ENCODE measurements at regions not wholly inside any gene's neighbourhood (a gene's known extent, or its start where the extent isn't known, plus 50 kb on each side); places are given as distances from the start of the nearest gene placed in this dataset.

DNA sequence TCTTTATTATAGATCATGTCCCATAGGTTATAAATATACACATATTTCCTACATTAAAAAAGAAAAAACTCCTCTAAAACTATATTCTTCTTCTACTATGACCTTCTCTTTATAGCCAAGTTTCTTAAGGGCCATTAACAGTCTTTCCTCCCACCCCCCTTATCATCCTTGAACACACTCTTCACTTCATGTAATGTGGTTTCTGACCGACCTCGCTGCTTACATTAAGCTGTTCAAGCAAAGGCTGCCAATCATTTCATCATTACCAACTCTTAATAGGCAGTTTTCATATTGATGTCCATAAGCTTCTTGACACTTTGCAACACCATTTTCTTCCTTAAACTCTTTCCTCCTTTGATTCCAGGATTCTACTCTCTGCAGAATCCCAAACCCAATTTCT, 283.0 kb upstream of the PCSK5 start:
- H3K27ac ChIP-seq (ENCODE audit: low read depth, low read length): no peak overlapping the region
- no peaks in the 10 kb centered on the region for H3K9me3 ChIP-seq (ENCODE audit: control insufficient read depth, insufficient read depth, low read depth, low read length)
- no peaks in the 10 kb centered on the region for H3K27me3 ChIP-seq (ENCODE audit: control insufficient read depth, insufficient read depth, low read length)
- no peak overlapping the region for H3K9ac ChIP-seq (ENCODE audit: low read length)
- H3K4me1 ChIP-seq (ENCODE audit: control insufficient read depth, insufficient read depth, low read length): no peaks in the 10 kb centered on the region
- H3K4me3 ChIP-seq (ENCODE audit: low read depth, low read length): no peak overlapping the region
- no peaks in the 10 kb centered on the region for H3K36me3 ChIP-seq (ENCODE audit: control insufficient read depth, insufficient read depth, low read length)

DNA sequence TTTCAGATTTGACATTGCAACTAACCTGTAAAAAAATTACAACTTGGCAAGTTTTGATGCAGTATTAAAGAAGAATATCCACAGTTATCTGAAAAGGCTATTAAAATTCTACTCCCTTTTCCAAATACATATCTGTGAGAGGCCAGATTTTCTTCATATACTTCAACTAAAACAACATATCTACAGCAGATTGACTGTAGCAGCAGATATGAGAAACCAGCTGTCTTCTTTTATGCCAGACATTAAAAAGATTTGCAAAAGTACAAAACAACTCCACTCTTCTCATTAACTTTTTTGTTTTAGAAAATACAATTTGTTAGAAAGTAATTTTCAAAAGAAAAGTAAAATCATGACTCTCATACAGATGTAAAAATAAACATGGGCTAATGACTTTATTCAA, 281.1 kb upstream of the PCSK5 start:
- Histone ChIP-seq H3K9ac (ENCODE audit: low read length) (no peak overlapping the region), H3K36me3 (ENCODE audit: control insufficient read depth, insufficient read depth, low read length) (no peaks in the 10 kb centered on the region), H3K4me3 (ENCODE audit: low read depth, low read length) (no peak overlapping the region), H3K27ac (ENCODE audit: low read depth, low read length) (no peak overlapping the region), H3K27me3 (ENCODE audit: control insufficient read depth, insufficient read depth, low read length) (no peaks in the 10 kb centered on the region), H3K4me1 (ENCODE audit: control insufficient read depth, insufficient read depth, low read length) (no peaks in the 10 kb centered on the region), H3K9me3 (ENCODE audit: control insufficient read depth, insufficient read depth, low read depth, low read length) (no peaks in the 10 kb centered on the region)

DNA sequence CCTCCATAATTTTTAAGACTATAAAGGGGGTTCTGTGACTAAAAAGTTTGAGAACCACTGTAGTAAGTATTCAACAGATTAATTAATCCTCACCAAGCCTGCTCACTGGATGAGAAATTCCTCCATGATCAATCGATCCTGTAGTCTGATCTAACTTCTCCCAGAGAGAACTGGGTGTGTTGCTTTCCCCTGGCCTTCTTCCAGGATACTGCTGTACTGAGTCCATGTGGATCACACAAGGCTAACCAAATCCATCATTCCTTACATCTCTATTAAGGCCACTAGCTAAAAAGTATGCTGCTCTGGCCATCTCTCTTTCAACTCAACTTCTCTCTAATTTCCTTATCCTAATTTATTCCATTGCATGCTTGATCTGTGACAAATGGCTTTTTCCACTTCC, 280.2 kb upstream of the PCSK5 start:
- no peaks in the 10 kb centered on the region for H3K9me3 ChIP-seq (ENCODE audit: control insufficient read depth, insufficient read depth, low read depth, low read length)
- H3K36me3 ChIP-seq (ENCODE audit: control insufficient read depth, insufficient read depth, low read length): no peaks in the 10 kb centered on the region
- no peak overlapping the region for H3K4me3 ChIP-seq (ENCODE audit: low read depth, low read length)
- H3K27ac ChIP-seq (ENCODE audit: low read depth, low read length): no peak overlapping the region
- no peaks in the 10 kb centered on the region for H3K27me3 ChIP-seq (ENCODE audit: control insufficient read depth, insufficient read depth, low read length)
- no peak overlapping the region for H3K9ac ChIP-seq (ENCODE audit: low read length)
- H3K4me1 ChIP-seq (ENCODE audit: control insufficient read depth, insufficient read depth, low read length): no peaks in the 10 kb centered on the region

DNA sequence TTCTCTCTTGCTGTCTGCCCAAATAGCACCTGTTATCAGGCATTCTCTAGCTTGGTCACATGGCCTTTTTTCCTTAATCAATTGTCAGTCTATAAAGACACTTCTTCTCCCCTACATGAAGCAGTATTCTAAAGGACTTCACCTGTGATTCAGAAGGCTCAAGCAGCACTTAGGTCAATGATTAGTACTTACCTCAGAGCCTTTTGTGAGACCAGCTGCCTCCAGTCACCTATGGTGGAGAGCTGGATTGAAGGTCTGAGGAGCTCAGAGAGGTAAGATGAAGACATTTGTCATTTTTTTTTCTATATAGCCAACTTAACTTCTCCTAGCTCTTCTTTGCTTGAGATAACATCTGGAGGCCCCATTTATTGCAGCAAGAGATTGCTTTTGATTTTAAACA, 278.3 kb upstream of the PCSK5 start:
- Histone ChIP-seq H3K36me3 (ENCODE audit: control insufficient read depth, insufficient read depth, low read length) (no peaks in the 10 kb centered on the region), H3K4me1 (ENCODE audit: control insufficient read depth, insufficient read depth, low read length) (no peaks in the 10 kb centered on the region), H3K9me3 (ENCODE audit: control insufficient read depth, insufficient read depth, low read depth, low read length) (no peaks in the 10 kb centered on the region), H3K9ac (ENCODE audit: low read length) (no peak overlapping the region), H3K27me3 (ENCODE audit: control insufficient read depth, insufficient read depth, low read length) (no peaks in the 10 kb centered on the region), H3K27ac (ENCODE audit: low read depth, low read length) (no peak overlapping the region), H3K4me3 (ENCODE audit: low read depth, low read length) (no peak overlapping the region)

DNA sequence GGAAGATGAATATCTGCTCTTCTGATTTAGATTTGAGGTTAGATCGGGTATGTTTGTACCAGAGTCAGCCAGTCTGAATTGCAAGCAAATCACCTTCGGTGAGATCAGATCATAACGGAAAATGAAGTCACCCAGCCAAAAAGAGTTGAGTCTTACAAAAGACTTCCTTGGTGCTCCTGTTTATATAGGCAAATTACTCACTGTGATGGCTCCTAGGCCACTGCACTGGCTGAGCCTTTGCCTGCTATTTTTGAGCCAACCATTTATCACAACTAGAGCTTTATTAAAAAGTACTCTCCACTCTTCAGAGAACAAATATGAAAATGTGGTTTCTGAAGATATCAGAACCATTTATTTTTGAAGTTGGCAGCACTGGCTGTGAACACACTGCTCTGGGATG, 277.7 kb upstream of the PCSK5 start:
- H3K4me3 ChIP-seq (ENCODE audit: low read depth, low read length): no peak overlapping the region
- no peak overlapping the region for H3K27ac ChIP-seq (ENCODE audit: low read depth, low read length)
- H3K4me1 ChIP-seq (ENCODE audit: control insufficient read depth, insufficient read depth, low read length): no peaks in the 10 kb centered on the region
- H3K9me3 ChIP-seq (ENCODE audit: control insufficient read depth, insufficient read depth, low read depth, low read length): no peaks in the 10 kb centered on the region
- no peak overlapping the region for H3K9ac ChIP-seq (ENCODE audit: low read length)
- no peaks in the 10 kb centered on the region for H3K27me3 ChIP-seq (ENCODE audit: control insufficient read depth, insufficient read depth, low read length)
- no peaks in the 10 kb centered on the region for H3K36me3 ChIP-seq (ENCODE audit: control insufficient read depth, insufficient read depth, low read length)

DNA sequence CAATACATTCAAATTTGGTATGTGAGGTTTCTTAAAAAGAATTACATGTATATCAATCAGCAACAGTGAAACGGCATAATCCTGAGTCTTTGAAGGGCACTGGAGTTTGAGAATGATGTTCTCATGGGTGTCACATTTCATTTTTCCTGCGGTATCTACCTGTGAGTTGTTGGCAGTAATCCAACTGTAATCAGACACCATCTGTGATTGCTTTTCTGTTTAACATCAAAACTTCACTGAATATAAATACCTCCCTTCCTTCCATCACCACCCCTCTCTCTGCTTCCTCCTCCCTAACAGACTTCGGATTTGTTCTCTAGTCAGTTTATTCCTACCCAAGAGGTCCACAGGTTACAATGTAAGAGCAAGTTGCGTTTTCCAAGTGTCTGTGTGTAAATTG, 275.2 kb upstream of the PCSK5 start:
- Histone ChIP-seq H3K9me3 (ENCODE audit: control insufficient read depth, insufficient read depth, low read depth, low read length) (no peaks in the 10 kb centered on the region), H3K4me3 (ENCODE audit: low read depth, low read length) (no peak overlapping the region), H3K36me3 (ENCODE audit: control insufficient read depth, insufficient read depth, low read length) (no peaks in the 10 kb centered on the region), H3K27ac (ENCODE audit: low read depth, low read length) (no peak overlapping the region), H3K4me1 (ENCODE audit: control insufficient read depth, insufficient read depth, low read length) (no peaks in the 10 kb centered on the region), H3K27me3 (ENCODE audit: control insufficient read depth, insufficient read depth, low read length) (no peaks in the 10 kb centered on the region), H3K9ac (ENCODE audit: low read length) (no peak overlapping the region)

DNA sequence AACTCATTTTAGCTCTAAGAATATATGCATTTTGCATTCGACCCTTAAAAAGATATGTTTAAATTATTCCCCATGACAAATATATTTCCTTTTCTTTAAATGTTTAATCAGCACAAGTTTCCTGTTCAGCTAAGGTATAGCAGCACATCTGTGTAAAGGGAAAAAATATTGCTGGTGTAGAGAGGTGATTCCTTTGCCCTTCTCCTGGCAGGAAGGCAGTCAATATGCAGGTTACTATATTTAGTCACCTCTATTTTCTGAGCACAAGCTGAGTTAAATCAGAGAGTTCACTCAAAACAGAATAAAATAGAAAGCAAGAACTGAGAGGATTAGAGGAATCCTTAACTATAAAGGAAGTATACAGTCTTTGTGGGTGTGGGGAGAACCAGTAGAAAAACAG, 274.4 kb upstream of the PCSK5 start:
- H3K4me1 ChIP-seq (ENCODE audit: control insufficient read depth, insufficient read depth, low read length): no peaks in the 10 kb centered on the region
- no peaks in the 10 kb centered on the region for H3K9me3 ChIP-seq (ENCODE audit: control insufficient read depth, insufficient read depth, low read depth, low read length)
- no peak overlapping the region for H3K4me3 ChIP-seq (ENCODE audit: low read depth, low read length)
- H3K36me3 ChIP-seq (ENCODE audit: control insufficient read depth, insufficient read depth, low read length): no peaks in the 10 kb centered on the region
- no peaks in the 10 kb centered on the region for H3K27me3 ChIP-seq (ENCODE audit: control insufficient read depth, insufficient read depth, low read length)
- H3K27ac ChIP-seq (ENCODE audit: low read depth, low read length): no peak overlapping the region
- H3K9ac ChIP-seq (ENCODE audit: low read length): no peak overlapping the region

DNA sequence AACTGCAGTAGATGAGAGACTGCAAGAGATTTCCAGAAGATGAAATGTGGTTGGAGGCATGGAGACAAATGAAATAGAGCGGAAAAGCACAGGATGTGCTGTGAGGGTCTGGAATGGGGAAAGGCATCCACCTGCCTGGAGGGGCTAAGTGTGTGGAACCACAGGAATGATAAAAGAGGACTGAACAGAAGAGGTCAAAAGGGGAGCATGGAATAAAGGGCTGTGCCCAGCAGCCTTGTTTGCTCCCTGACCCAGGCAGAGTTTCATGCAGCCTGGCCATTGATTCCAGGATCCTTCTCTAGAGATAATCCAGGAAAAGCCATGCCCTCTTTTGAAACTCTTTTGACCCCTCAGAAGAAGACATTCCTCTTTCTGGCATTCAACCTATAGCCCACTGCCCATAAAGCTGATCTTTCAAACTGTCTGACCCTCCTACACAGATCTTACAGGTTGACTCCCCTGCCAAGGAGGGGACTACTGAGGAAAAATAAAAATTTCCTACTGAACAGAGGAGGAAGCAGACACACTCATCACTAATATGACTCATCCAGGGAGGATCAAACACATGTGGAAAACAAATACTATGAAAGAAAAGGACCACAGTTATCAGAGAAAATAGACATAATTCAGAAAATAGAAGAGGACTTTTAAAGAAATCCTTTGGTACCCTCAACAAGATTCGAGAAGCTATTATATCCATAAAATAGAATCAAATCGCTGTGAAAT, 273.5 kb upstream of the PCSK5 start:
- Histone ChIP-seq H3K9ac (ENCODE audit: low read length) (no peak overlapping the region), H3K27ac (ENCODE audit: low read depth, low read length) (no peak overlapping the region), H3K27me3 (ENCODE audit: control insufficient read depth, insufficient read depth, low read length) (no peaks in the 10 kb centered on the region), H3K4me3 (ENCODE audit: low read depth, low read length) (no peak overlapping the region), H3K9me3 (ENCODE audit: control insufficient read depth, insufficient read depth, low read depth, low read length) (no peaks in the 10 kb centered on the region), H3K36me3 (ENCODE audit: control insufficient read depth, insufficient read depth, low read length) (no peaks in the 10 kb centered on the region), H3K4me1 (ENCODE audit: control insufficient read depth, insufficient read depth, low read length) (no peaks in the 10 kb centered on the region)

DNA sequence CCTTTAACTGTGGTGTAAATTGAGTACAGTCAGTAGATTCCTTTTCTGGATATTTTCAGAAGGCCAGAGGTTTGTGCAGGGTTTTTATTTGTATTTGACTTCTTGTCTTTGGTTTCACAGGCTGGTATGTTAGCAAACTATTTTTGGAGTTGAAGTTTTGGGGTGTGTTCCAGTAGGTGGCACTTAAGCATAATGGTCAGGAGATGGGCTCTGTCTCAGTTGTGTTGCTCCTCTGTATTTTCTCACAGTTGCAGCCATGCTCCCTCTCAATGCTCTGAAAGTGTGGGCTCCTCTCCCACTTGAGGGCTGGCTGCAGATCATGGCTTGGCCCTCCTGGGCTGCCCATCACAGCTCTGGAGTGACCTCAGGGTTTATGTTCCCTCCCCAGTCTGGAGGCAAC, 267.0 kb upstream of the PCSK5 start:
- Histone ChIP-seq H3K27ac (ENCODE audit: low read depth, low read length) (no peak overlapping the region), H3K9ac (ENCODE audit: low read length) (no peak overlapping the region)

DNA sequence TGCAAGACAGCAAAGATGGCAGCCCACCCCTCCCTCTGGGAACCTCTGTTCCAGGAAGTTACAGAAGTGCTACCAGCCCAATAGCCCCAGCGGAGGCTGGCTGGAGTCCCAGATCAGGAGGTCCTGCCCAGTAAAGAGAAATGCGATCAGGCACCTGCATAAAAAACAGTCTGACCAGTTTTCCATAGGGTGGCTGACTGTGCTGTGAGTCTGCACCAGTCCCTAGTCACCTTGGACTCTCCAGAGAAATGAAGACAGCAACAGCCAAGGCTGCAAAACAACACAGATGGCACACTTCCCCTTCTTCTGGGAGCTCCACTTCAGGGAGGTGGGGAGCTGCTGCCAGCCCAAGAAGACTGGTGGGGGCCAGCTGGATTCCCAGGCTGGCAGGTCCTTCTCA, 265.5 kb upstream of the PCSK5 start:
- no peaks in the 10 kb centered on the region for H3K9me3 ChIP-seq (ENCODE audit: control insufficient read depth, insufficient read depth, low read depth, low read length)
- H3K36me3 ChIP-seq (ENCODE audit: control insufficient read depth, insufficient read depth, low read length): no peaks in the 10 kb centered on the region
- no peaks in the 10 kb centered on the region for H3K27me3 ChIP-seq (ENCODE audit: control insufficient read depth, insufficient read depth, low read length)
- H3K4me3 ChIP-seq (ENCODE audit: low read depth, low read length): no peak overlapping the region
- H3K27ac ChIP-seq (ENCODE audit: low read depth, low read length): no peak overlapping the region
- H3K9ac ChIP-seq (ENCODE audit: low read length): no peak overlapping the region
- no peaks in the 10 kb centered on the region for H3K4me1 ChIP-seq (ENCODE audit: control insufficient read depth, insufficient read depth, low read length)

More for the DNA sequence above, 267.0 kb upstream of the PCSK5 start:
- H3K9me3 ChIP-seq (ENCODE audit: control insufficient read depth, insufficient read depth, low read depth, low read length): no peaks in the 10 kb centered on the region
- no peaks in the 10 kb centered on the region for H3K27me3 ChIP-seq (ENCODE audit: control insufficient read depth, insufficient read depth, low read length)
- H3K4me3 ChIP-seq (ENCODE audit: low read depth, low read length): no peak overlapping the region
- no peaks in the 10 kb centered on the region for H3K4me1 ChIP-seq (ENCODE audit: control insufficient read depth, insufficient read depth, low read length)
- H3K36me3 ChIP-seq (ENCODE audit: control insufficient read depth, insufficient read depth, low read length): no peaks in the 10 kb centered on the region

DNA sequence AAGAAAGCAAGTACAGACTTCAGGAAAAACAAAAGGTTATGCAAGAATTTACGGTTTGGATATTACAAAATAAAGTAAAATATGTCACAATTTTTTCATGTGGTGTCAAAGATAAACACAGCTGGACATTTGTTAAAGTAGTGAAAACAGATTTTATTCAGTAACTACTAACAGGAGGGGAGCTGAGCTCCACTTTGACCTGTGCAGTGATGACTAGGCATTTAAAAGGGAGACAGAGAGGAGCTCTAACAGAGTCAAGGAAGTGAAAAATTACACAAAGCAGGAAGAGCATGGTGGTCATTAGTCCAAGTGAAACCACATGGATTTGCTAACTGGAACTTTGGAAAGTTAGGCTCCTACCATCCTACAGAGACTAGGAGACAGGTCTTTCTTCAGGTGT, 263.6 kb upstream of the PCSK5 start:
- Histone ChIP-seq H3K36me3 (ENCODE audit: control insufficient read depth, insufficient read depth, low read length) (no peaks in the 10 kb centered on the region), H3K4me1 (ENCODE audit: control insufficient read depth, insufficient read depth, low read length) (no peaks in the 10 kb centered on the region), H3K4me3 (ENCODE audit: low read depth, low read length) (no peak overlapping the region), H3K27ac (ENCODE audit: low read depth, low read length) (no peak overlapping the region), H3K9me3 (ENCODE audit: control insufficient read depth, insufficient read depth, low read depth, low read length) (no peaks in the 10 kb centered on the region), H3K9ac (ENCODE audit: low read length) (no peak overlapping the region), H3K27me3 (ENCODE audit: control insufficient read depth, insufficient read depth, low read length) (no peaks in the 10 kb centered on the region)

DNA sequence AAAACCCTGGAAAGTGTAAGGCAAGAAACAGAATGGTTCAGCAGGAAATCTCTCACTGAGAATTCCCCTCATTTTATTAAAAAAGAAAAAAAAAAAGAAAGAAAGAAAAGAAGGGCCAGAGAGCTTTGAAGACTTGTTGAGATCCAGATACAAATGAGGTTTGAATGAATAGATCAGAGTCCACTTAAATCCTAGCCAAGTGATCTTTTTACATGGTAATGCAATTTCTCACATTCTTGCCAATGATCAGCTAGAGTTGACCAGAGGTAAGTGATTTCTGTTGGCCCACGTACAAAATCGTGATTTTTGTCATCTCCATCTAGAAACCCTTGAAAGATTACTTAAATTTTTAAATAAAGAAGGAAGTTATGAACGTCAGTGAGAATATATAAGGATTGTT, 261.5 kb upstream of the PCSK5 start:
- H3K9ac ChIP-seq (ENCODE audit: low read length): no peak overlapping the region
- no peak overlapping the region for H3K27ac ChIP-seq (ENCODE audit: low read depth, low read length)
- no peaks in the 10 kb centered on the region for H3K9me3 ChIP-seq (ENCODE audit: control insufficient read depth, insufficient read depth, low read depth, low read length)
- H3K4me3 ChIP-seq (ENCODE audit: low read depth, low read length): no peak overlapping the region
- no peaks in the 10 kb centered on the region for H3K4me1 ChIP-seq (ENCODE audit: control insufficient read depth, insufficient read depth, low read length)
- H3K27me3 ChIP-seq (ENCODE audit: control insufficient read depth, insufficient read depth, low read length): no peaks in the 10 kb centered on the region
- no peaks in the 10 kb centered on the region for H3K36me3 ChIP-seq (ENCODE audit: control insufficient read depth, insufficient read depth, low read length)
